Sigmoid colon (tissue), 4 donors: ENCODE measurements at regions not wholly inside any gene's neighbourhood (a gene's known extent, or its start where the extent isn't known, plus 50 kb on each side); places are given as distances from the start of the nearest gene placed in this dataset.
A peak's percentile ranks its signal among the peaks of the same experiment; 100 is the strongest.

ENCODE experiments used
- CTCF ChIP-seq, 4 experiments: fragments of 450-650 bp in 3 of 4; fragments of 200-600 bp in 1 of 4; IDR thresholded peaks; one replicate each; pipeline ENCODE4 v1.5.1; 2016 to 2019; ENCODE audit warnings: antibody characterized with exemption in 4 of 4, mild to moderate bottlenecking in 3 of 4, moderate library complexity in 2 of 4
- EP300 ChIP-seq, 4 donors: sonication (generic); formaldehyde crosslinking; IDR thresholded peaks; one replicate each; pipeline ENCODE4 v1.6.1; 2017; ENCODE audit warnings: antibody characterized with exemption in 4 of 4

GRCh38 chr10:94279835-94280709 lies 82.7 kb downstream of the NOC3L start:
- TF ChIP-seq EP300 (IDR thresholded peaks at IDR 0.05) (no peak), CTCF (IDR thresholded peaks at IDR 0.05) (peak; percentile 21 to 81 (median 66))
